C4-2B (cell line): ENCODE measurements at regions not wholly inside any gene's neighbourhood (a gene's known extent, or its start where the extent isn't known, plus 50 kb on each side); places are given as distances from the start of the nearest gene placed in this dataset.

Experiments
- H3K27ac ChIP-seq: fragments of 450-650 bp; 2 replicates; pipeline ENCODE4 v1.5.1; 2017
- ZFX ChIP-seq: fragments of 450-650 bp; IDR thresholded peaks from 2 replicates; pipeline ENCODE4 v1.6.1; 2017
- TF ChIP-seq, protein P1 (sequence below): fragments of 450-650 bp; conservative IDR thresholded peaks from 2 replicates; pipeline ENCODE4 v1.5.1; 2017; ENCODE audit warnings: mild to moderate bottlenecking

DNA sequence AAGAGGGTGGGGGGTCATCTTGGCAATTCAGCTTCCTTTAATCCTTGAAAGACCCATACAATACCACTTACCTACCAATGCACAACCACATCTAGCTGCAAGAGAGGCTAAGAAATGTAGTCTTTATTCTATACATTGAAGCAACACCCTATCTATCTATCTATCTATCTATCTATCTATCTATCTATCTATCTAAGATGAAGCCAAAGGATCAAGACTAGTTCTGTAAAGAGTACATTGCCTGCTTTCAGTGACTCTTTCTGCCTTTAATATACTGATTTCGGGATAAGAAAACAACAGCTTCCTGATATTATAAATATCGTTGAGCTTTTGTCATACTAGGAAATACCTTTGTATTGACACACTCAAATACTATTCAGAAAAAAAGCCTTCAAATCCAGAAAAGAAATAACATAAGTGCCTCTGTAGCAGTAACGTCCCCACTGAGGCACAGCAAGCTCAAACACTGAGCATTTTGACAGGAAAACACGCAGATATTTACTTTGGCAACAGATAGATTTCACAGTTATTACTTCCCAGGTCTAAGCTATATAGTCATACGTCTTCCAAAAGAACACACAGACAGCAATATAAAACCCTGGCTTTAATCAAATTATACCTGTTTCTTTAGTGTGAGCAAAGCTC lies 139.4 kb upstream of the SERTAD2 start:
- H3K27ac ChIP-seq = no peak overlapping the region
- TF ChIP-seq ZFX = no peak
- TF ChIP-seq, protein P1, sequence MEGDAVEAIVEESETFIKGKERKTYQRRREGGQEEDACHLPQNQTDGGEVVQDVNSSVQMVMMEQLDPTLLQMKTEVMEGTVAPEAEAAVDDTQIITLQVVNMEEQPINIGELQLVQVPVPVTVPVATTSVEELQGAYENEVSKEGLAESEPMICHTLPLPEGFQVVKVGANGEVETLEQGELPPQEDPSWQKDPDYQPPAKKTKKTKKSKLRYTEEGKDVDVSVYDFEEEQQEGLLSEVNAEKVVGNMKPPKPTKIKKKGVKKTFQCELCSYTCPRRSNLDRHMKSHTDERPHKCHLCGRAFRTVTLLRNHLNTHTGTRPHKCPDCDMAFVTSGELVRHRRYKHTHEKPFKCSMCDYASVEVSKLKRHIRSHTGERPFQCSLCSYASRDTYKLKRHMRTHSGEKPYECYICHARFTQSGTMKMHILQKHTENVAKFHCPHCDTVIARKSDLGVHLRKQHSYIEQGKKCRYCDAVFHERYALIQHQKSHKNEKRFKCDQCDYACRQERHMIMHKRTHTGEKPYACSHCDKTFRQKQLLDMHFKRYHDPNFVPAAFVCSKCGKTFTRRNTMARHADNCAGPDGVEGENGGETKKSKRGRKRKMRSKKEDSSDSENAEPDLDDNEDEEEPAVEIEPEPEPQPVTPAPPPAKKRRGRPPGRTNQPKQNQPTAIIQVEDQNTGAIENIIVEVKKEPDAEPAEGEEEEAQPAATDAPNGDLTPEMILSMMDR = no peak

DNA sequence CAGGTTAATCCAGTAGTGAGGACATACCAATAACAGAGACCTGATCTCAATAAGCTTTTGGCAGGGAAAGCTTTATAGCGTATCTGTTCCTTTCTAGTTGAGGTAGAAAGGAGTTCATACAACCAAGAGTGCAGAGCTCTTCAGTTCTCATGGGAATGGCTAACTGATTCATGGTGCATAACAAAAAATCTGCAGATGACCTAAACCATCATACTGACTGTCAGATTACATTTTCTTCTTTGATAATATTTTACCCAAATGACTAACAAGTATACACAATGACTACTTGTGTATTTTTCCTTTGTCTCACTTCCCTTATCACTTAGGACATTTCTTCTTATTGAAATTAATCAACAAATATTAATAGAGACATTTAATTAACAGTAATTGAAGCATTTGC lies 140.0 kb upstream of the SERTAD2 start:
- TF ChIP-seq, protein P1 = no peak
- TF ChIP-seq ZFX = no peak
- no peak overlapping the region for H3K27ac ChIP-seq

DNA sequence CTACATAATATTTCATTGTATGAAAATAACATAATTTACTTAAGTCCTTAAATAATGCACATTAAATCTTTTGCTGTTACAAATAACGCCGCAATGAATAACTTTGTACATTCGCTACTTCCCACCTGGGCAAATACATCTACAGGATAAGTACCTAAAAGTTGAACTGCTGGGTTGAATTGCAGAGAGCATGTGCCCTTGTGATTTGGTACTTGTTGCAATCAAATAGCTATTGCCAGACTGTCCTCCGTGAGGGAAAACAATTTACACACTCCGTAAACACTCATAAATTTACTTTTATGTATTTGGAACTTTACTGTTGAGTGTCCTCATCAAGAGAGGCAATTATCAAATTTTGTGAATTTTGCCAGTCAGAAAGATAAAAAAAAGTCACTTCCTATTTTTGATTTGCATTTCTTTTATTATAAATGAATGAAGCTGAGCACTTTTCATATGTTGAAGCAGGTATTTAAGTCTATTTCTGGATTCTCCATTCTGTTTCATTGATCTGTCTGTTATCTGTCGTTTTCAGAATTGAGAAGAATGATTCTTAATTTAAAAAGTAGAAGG lies 140.8 kb upstream of the SERTAD2 start:
- TF ChIP-seq ZFX = no peak
- TF ChIP-seq, protein P1 = no peak
- H3K27ac ChIP-seq = no peak overlapping the region

DNA sequence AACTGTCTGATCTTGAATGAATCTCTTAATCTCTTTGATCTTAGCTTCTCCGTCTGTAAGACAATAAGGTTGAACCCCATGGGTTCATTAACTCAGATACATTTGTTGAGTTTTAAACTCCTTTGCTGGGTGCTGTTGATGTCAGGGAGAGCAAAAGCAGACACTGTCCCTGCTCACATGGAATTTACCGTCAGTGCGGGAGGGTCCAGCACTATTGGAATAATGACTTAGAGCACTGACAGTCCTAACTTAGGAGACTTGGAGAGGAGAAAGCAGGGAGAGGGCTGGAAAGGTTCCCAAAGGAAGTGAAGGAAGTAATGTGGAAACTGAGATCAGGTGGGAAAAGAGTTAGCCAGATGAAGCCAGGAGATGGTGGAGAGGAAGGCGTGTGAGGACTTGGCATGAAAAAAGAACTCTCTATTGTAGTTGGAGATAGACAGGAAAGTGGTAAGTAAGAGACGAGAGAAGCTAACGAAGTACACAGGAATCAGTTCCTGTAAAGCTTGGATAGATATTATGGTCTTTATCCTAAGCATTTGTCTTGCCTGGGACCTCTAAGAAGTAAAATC lies 141.4 kb upstream of the SERTAD2 start:
- no peak overlapping the region for H3K27ac ChIP-seq
- no peak for TF ChIP-seq ZFX

DNA sequence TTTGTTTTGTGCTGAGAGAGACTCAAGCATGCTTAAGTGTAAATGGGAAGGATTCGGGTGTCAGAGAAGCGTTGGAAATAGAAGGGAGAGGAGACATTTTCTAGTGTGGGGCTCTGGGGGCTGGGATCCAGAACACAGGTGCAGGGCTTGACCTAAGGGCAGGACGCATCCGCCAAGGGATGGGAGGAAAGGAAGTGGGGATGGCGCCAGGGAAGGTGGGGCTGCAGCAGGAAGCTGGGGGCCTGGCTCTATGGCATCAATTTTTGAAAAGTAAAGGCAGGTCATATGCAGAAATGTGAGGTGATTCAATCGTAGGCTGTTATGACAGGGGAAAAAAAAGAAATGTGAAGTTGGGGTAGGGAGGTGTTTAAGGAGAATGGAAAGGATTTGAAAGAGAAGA lies 143.2 kb upstream of the SERTAD2 start:
- TF ChIP-seq, protein P1 = no peak
- TF ChIP-seq ZFX = no peak
- no peak overlapping the region for H3K27ac ChIP-seq

DNA sequence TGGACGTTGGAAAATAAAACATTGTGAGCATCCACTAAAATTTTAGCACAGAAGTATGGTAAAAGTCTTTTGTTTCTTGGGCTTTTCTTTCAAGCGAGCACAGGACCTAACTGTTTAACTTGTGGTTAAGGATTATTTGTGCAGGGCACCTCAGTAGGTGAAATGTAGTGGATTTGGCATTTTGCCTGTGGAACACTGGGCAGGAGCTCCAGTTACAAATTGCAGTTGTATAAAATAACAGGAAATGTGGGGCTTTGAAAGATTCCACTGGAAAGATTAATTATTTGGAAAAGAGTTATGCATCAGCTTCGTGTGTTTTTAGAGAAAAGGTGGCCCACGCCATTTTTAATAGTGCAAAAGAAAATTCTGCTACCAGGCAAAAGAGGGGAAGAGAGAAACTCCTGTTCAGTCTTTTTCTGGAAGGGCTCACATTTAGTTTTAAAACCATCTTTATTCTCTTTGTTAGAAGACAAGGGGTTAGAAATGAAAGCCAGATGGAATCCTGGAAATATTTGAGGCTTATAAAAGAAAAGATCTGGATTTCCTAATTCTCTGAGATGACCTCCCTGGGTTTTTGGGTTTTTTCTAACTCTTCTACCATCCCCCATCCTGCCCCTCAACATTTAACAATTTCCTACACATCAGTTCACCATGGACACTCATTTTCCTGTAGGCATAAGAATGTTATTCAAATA lies 144.3 kb upstream of the SERTAD2 start:
- no peak overlapping the region; the same call in 1 of the 2 replicates for H3K27ac ChIP-seq
- TF ChIP-seq, protein P1 = no peak
- TF ChIP-seq ZFX = no peak

DNA sequence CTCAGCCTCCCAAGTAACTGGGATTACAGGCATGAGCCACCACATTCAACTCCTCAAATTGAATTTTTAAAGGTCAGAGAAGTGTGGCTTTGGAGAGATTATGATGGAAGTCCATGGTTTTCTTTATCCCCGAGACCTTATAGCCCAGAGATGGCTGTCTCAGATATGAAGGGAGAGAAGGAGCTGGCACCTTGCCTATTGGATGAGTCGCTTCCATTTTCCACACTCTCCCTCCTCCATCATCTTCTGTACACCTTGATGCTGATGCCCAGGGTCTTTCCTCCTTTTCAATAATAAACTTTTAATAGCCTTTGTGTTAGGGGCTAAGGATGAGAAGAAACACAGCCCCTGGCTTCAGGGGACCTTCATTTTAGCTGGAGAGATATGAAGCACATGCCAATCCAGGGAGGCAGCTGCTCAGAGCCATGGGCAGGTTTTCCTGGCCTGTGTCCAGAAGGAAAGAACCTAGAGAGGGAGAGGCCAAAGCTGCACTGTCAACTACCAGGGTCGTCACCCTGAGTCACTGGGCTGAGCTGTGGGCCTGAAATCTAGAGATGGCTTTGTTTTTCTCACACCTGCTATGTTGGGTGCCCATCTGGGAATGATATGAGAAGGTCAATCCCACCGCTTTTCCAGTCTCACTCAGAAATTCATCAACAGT lies 146.0 kb upstream of the SERTAD2 start:
- no peak overlapping the region for H3K27ac ChIP-seq
- no peak for TF ChIP-seq ZFX
- TF ChIP-seq, protein P1 = no peak
